Heart left ventricle (tissue), 13 donors: ENCODE measurements at regions not wholly inside any gene's neighbourhood (a gene's known extent, or its start where the extent isn't known, plus 50 kb on each side); places are given as distances from the start of the nearest gene placed in this dataset.

Source experiments
- CTCF ChIP-seq, 12 donors: fragments of 200-600 bp; sonication (generic) in 4 of 12; IDR thresholded peaks; one replicate each; pipeline versions ENCODE4 v1.5.0 to v1.8.0; 2018 to 2022; ENCODE audit warnings: antibody characterized with exemption in 12 of 12, mild to moderate bottlenecking in 5 of 12
- POLR2A ChIP-seq, 2 donors: fragments of 450-650 bp; IDR thresholded peaks; one replicate each; pipeline ENCODE4 v1.6.1; 2017; ENCODE audit warnings: antibody characterized with exemption in 2 of 2, mild to moderate bottlenecking in 2 of 2, moderate library complexity in 2 of 2
- donor health status: ischemic (EF 13 %, LVEDD 7.1; RV severe dilation, severe dysfunction).
- donor health status: DM: no; HTN: yes; CAD: no.
- donor health status: DM: no; HTN: no; CAD: no.
- donor health status: ischemic (EF 25% LVEDD 6.9; RV normal size, moderate dysfunction).
- donor health status: ischemic (EF 25% LVEDD 5.7; RV mildly dilated, moderate dysfunction).
- donor health status: ischemic (EF 35%, LVEDD 5.7; RV mildly dilated, moderate dysfunction).
- donor health status: nonischemic (EF 11% LVEDD 7.7; RV severe dilation, severe dysfunction).
- donor health status: DM: yes; HTN: yes; CAD: no.
- donor health status: PGD.
- donor health status: ischemic (EF 29% LVEDD 5.4; RV normal size, mild dysfunction).
- donor health status: nonischemic (EF 23%, LVEDD 6.1; RV moderate dilation, normal function).

- TF ChIP-seq CTCF (IDR thresholded peaks at IDR 0.05) (no peak), POLR2A (IDR thresholded peaks at IDR 0.05) (no peak)
Measured at GRCh38 chr9:3704890-3705289, 179.1 kb upstream of the RFX3 start.
